Neural cell (in vitro differentiated cells): ENCODE measurements at regions not wholly inside any gene's neighbourhood (a gene's known extent, or its start where the extent isn't known, plus 50 kb on each side); places are given as distances from the start of the nearest gene placed in this dataset.

Source experiments
- H2AFZ ChIP-seq: fragments of 200-600, 300-800 bp; sonication (generic), shearing (Covaris generic); 2 replicates; pipeline ENCODE4 v1.6.0; 2014; ENCODE audit warnings: low read depth, mild to moderate bottlenecking, antibody characterized with exemption, low read length, moderate library complexity
- H3F3A ChIP-seq: fragments of 200-600 bp; shearing (Covaris generic); 2 replicates; pipeline ENCODE4 v1.6.1; 2016; ENCODE audit warnings: mild to moderate bottlenecking, moderate library complexity, mixed read lengths, antibody characterized with exemption, low read length; ENCODE audit not compliant: insufficient read depth, poor library complexity, severe bottlenecking
- H3K27ac ChIP-seq: fragments of 200-600, 300-800 bp; sonication (generic), shearing (Covaris generic); 2 replicates; pipeline ENCODE4 v1.5.1; 2014; ENCODE audit warnings: mild to moderate bottlenecking, low read length, moderate library complexity
- H3K27me3 ChIP-seq: fragments of 300-800, 200-600 bp; sonication (generic), shearing (Covaris generic); 2 replicates; pipeline ENCODE4 v1.6.0; 2014; ENCODE audit warnings: mild to moderate bottlenecking, low read depth, low read length, moderate library complexity; ENCODE audit not compliant: insufficient read depth
- H3K36me3 ChIP-seq: fragments of 300-800, 200-600 bp; sonication (generic), shearing (Covaris generic); 2 replicates; pipeline ENCODE4 v1.5.1; 2014; ENCODE audit warnings: mild to moderate bottlenecking, antibody characterized with exemption, low read length, moderate library complexity; ENCODE audit not compliant: insufficient read depth
- H3K4me2 ChIP-seq: fragments of 300-800, 200-600 bp; sonication (generic), shearing (Covaris generic); 2 replicates; pipeline ENCODE4 v1.6.0; 2014; ENCODE audit warnings: mild to moderate bottlenecking, low read length
- H3K4me3 ChIP-seq: fragments of 300-800, 200-600 bp; sonication (generic), shearing (Covaris generic); 2 replicates; pipeline ENCODE4 v1.5.1; 2014; ENCODE audit warnings: mild to moderate bottlenecking, low read length, moderate library complexity
- H3K79me2 ChIP-seq: fragments of 200-600 bp; shearing (Covaris generic); replicated peaks from 2 replicates; pipeline ENCODE4 v1.6.0; 2014; ENCODE audit warnings: mild to moderate bottlenecking, low read length, moderate library complexity; ENCODE audit not compliant: insufficient read depth
- H3K9ac ChIP-seq: fragments of 300-800, 200-600 bp; sonication (generic), shearing (Covaris generic); 2 replicates; pipeline ENCODE4 v1.6.1; 2016; ENCODE audit warnings: mild to moderate bottlenecking, low read length, mixed read lengths
- H3K9me2 ChIP-seq: fragments of 200-600 bp; shearing (Covaris generic); 2 replicates; pipeline ENCODE4 v1.6.1; 2016; ENCODE audit warnings: mild to moderate bottlenecking, low read length, mixed read lengths; ENCODE audit not compliant: insufficient read depth
- H3K9me3 ChIP-seq: fragments of 200-600, 300-800 bp; sonication (generic), shearing (Covaris generic); 2 replicates; pipeline ENCODE4 v1.6.1; 2016; ENCODE audit warnings: mild to moderate bottlenecking, mixed run types, low read length, moderate library complexity, mixed read lengths
- H4K20me1 ChIP-seq: fragments of 200-600 bp; shearing (Covaris generic); 2 replicates; pipeline ENCODE4 v1.6.1; 2016; ENCODE audit warnings: mild to moderate bottlenecking, mixed run types; ENCODE audit not compliant: insufficient read depth
- EP300 ChIP-seq: fragments of 450-650 bp; conservative IDR thresholded peaks from 2 replicates; pipeline ENCODE4 v1.6.1; 2014; ENCODE audit warnings: antibody characterized with exemption, mild to moderate bottlenecking, moderate library complexity; ENCODE audit not compliant: poor library complexity, severe bottlenecking
- EZH2 ChIP-seq: fragments of 200-600, 300-800 bp; shearing (Covaris generic), sonication (generic); IDR thresholded peaks from 2 replicates; pipeline ENCODE4 v1.6.1; 2014; ENCODE audit warnings: antibody characterized with exemption, low read length, borderline replicate concordance, mild to moderate bottlenecking; ENCODE audit not compliant: insufficient read depth, poor library complexity, severe bottlenecking
- MXI1 ChIP-seq: fragments of 450-650 bp; conservative IDR thresholded peaks from 2 replicates; pipeline ENCODE4 v1.6.1; 2014; ENCODE audit warnings: antibody characterized with exemption, mild to moderate bottlenecking; ENCODE audit not compliant: poor library complexity, severe bottlenecking
- POLR2AphosphoS5 ChIP-seq: IDR thresholded peaks from 2 replicates; pipeline ENCODE4 v1.6.1; 2012
- RAD21 ChIP-seq: fragments of 450-650 bp; conservative IDR thresholded peaks from 2 replicates; pipeline ENCODE4 v1.6.1; 2014; ENCODE audit warnings: antibody characterized with exemption, mild to moderate bottlenecking, moderate library complexity
- SMC3 ChIP-seq: fragments of 450-650 bp; conservative IDR thresholded peaks from 2 replicates; pipeline ENCODE4 v1.6.1; 2014; ENCODE audit warnings: antibody characterized with exemption, mild to moderate bottlenecking, moderate library complexity; ENCODE audit not compliant: poor library complexity
- TAF1 ChIP-seq: IDR thresholded peaks from 2 replicates; pipeline ENCODE4 v1.6.1; 2012; ENCODE audit warnings: low read depth
- TF ChIP-seq, protein P1 (sequence below): IDR thresholded peaks from 2 replicates; pipeline ENCODE4 v1.6.1; 2012; ENCODE audit warnings: borderline replicate concordance
- TF ChIP-seq, protein P2 (sequence below): fragments of 450-650 bp; IDR thresholded peaks from 2 replicates; pipeline ENCODE4 v1.5.1; 2014; ENCODE audit warnings: antibody characterized with exemption, mild to moderate bottlenecking, moderate library complexity; ENCODE audit not compliant: poor library complexity, severe bottlenecking

DNA sequence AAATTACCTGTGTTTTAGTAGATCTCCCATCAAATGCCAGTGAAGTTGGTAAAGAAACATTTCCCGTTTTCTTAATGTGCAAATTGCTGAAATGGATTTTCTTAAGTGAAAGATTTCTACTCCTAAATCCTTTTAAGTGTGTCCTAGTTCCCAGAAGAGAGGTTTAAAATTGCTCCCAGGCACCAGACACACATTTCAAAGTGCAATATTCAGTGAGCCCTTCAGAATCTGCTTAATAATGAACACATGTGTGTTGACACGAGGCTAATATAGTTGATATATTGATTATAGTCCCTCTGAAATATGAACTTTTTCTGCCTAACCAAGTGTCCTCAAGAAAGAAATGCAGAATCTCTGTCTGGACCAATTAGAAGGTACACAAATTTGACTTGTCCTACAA lies 861.7 kb upstream of the CNTNAP5 start:
- no peak overlapping the region for H3K9ac ChIP-seq
- H3K27ac ChIP-seq = no peak overlapping the region
- no peaks in the 10 kb centered on the region for H3K36me3 ChIP-seq
- TF ChIP-seq TAF1 (no peak), POLR2AphosphoS5 (no peak), EZH2 (no peak), MXI1 (no peak), RAD21 (no peak), EP300 (no peak), SMC3 (no peak)
- TF ChIP-seq, protein P1, sequence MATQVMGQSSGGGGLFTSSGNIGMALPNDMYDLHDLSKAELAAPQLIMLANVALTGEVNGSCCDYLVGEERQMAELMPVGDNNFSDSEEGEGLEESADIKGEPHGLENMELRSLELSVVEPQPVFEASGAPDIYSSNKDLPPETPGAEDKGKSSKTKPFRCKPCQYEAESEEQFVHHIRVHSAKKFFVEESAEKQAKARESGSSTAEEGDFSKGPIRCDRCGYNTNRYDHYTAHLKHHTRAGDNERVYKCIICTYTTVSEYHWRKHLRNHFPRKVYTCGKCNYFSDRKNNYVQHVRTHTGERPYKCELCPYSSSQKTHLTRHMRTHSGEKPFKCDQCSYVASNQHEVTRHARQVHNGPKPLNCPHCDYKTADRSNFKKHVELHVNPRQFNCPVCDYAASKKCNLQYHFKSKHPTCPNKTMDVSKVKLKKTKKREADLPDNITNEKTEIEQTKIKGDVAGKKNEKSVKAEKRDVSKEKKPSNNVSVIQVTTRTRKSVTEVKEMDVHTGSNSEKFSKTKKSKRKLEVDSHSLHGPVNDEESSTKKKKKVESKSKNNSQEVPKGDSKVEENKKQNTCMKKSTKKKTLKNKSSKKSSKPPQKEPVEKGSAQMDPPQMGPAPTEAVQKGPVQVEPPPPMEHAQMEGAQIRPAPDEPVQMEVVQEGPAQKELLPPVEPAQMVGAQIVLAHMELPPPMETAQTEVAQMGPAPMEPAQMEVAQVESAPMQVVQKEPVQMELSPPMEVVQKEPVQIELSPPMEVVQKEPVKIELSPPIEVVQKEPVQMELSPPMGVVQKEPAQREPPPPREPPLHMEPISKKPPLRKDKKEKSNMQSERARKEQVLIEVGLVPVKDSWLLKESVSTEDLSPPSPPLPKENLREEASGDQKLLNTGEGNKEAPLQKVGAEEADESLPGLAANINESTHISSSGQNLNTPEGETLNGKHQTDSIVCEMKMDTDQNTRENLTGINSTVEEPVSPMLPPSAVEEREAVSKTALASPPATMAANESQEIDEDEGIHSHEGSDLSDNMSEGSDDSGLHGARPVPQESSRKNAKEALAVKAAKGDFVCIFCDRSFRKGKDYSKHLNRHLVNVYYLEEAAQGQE = no peak
- TF ChIP-seq, protein P2, sequence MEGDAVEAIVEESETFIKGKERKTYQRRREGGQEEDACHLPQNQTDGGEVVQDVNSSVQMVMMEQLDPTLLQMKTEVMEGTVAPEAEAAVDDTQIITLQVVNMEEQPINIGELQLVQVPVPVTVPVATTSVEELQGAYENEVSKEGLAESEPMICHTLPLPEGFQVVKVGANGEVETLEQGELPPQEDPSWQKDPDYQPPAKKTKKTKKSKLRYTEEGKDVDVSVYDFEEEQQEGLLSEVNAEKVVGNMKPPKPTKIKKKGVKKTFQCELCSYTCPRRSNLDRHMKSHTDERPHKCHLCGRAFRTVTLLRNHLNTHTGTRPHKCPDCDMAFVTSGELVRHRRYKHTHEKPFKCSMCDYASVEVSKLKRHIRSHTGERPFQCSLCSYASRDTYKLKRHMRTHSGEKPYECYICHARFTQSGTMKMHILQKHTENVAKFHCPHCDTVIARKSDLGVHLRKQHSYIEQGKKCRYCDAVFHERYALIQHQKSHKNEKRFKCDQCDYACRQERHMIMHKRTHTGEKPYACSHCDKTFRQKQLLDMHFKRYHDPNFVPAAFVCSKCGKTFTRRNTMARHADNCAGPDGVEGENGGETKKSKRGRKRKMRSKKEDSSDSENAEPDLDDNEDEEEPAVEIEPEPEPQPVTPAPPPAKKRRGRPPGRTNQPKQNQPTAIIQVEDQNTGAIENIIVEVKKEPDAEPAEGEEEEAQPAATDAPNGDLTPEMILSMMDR = no peak
- H2AFZ ChIP-seq = no peak overlapping the region
- no peaks in the 10 kb centered on the region for H4K20me1 ChIP-seq
- H3K79me2 ChIP-seq = no peaks in the 10 kb centered on the region
- no peak overlapping the region for H3K4me2 ChIP-seq
- H3F3A ChIP-seq = no peaks in the 10 kb centered on the region
- H3K9me2 ChIP-seq = no peaks in the 10 kb centered on the region
- H3K9me3 ChIP-seq = no peaks in the 10 kb centered on the region
- no peak overlapping the region for H3K4me3 ChIP-seq
- no peaks in the 10 kb centered on the region for H3K27me3 ChIP-seq

DNA sequence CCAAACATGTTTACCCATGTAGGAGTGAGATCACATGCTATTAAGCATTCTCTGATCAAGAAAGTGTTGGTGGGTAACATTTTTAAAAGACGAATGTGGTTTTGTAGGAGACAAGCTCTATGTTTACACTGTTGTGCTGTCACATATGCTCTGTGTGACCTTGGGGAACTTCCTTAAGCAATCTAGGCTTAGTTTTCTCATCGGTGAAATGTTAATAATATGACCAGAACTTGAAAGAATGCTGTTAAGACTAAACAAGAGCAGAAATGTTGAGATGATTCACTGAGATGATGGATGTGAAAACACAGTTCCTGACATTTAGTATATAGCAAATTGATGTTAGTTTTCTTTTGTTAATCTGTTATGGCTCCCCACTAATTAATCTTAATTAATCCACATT lies 860.9 kb upstream of the CNTNAP5 start:
- H3K79me2 ChIP-seq = no peaks in the 10 kb centered on the region
- H3K4me3 ChIP-seq = no peak overlapping the region
- no peak overlapping the region for H2AFZ ChIP-seq
- H3K9me3 ChIP-seq = no peaks in the 10 kb centered on the region
- H4K20me1 ChIP-seq = no peaks in the 10 kb centered on the region
- TF ChIP-seq EP300 (no peak), SMC3 (no peak), TAF1 (no peak), RAD21 (no peak), MXI1 (no peak), EZH2 (no peak), POLR2AphosphoS5 (no peak)
- TF ChIP-seq, protein P1 = no peak
- TF ChIP-seq, protein P2 = no peak
- H3F3A ChIP-seq = no peaks in the 10 kb centered on the region
- no peak overlapping the region for H3K9ac ChIP-seq
- no peak overlapping the region for H3K4me2 ChIP-seq
- no peak overlapping the region for H3K27ac ChIP-seq
- no peaks in the 10 kb centered on the region for H3K9me2 ChIP-seq
- no peaks in the 10 kb centered on the region for H3K36me3 ChIP-seq
- H3K27me3 ChIP-seq = no peaks in the 10 kb centered on the region
